Chondrocyte (in vitro differentiated cells): ENCODE measurements at regions not wholly inside any gene's neighbourhood (a gene's known extent, or its start where the extent isn't known, plus 50 kb on each side); places are given as distances from the start of the nearest gene placed in this dataset.

ENCODE experiments used
- DNase-seq: peaks from one replicate; pipeline ENCODE4 v3.0.0; 2021; ENCODE audit warnings: mixed read lengths, low spot score
- H3K27ac Mint-ChIP-seq: one replicate; pipeline ENCODE4 v1.8.0; 2021; ENCODE audit warnings: mild to moderate bottlenecking, moderate library complexity, mixed read lengths; ENCODE audit not compliant: unreplicated experiment
- H3K27me3 Mint-ChIP-seq: 2 replicates; pipeline ENCODE4 v1.8.0; 2021; ENCODE audit warnings: low read depth, mixed read lengths
- H3K36me3 Mint-ChIP-seq: 2 replicates; pipeline ENCODE4 v1.8.0; 2021; ENCODE audit warnings: low read depth, mixed read lengths
- H3K4me1 Mint-ChIP-seq: 2 replicates; pipeline ENCODE4 v1.8.0; 2021; ENCODE audit warnings: low read depth, mild to moderate bottlenecking, mixed read lengths
- H3K4me3 Mint-ChIP-seq: one replicate; pipeline ENCODE4 v1.8.0; 2021; ENCODE audit warnings: mild to moderate bottlenecking, moderate library complexity, mixed read lengths; ENCODE audit not compliant: unreplicated experiment
- H3K9me3 Mint-ChIP-seq: 2 replicates; pipeline ENCODE4 v1.8.0; 2021; ENCODE audit warnings: low read depth, mixed read lengths
- CTCF ChIP-seq: fragments of 200-600 bp; sonication (generic); IDR thresholded peaks from 2 replicates; pipeline ENCODE4 v1.5.0; 2021; ENCODE audit warnings: antibody characterized with exemption, mild to moderate bottlenecking, moderate library complexity

DNA sequence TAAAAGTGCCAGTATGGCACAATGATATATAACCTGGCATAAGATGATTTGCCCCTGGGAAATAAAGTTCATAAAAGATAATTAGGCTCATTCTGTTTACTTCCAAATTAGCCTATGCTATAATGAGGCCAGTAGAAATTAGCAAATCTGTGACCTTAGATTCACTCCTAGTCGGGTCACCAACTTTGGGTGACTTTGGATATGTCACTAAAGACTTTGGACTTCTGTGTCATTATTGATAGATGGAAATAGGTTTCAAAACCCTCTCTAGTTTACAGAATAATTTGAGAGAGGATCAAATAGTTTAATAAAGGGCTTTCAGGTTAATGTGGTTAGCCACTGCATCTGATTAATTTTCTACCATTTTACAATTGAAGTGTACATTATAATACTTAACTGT, 1869.3 kb upstream of the FLRT2 start:
- TF ChIP-seq CTCF: no peak
- Mint-ChIP-seq H3K36me3 (no peaks in the 10 kb centered on the region), H3K27me3 (no peaks in the 10 kb centered on the region), H3K4me1 (no peaks in the 10 kb centered on the region), H3K27ac (no peak overlapping the region), H3K9me3 (no peaks in the 10 kb centered on the region), H3K4me3 (no peak overlapping the region)
- DNase-seq: no peak

DNA sequence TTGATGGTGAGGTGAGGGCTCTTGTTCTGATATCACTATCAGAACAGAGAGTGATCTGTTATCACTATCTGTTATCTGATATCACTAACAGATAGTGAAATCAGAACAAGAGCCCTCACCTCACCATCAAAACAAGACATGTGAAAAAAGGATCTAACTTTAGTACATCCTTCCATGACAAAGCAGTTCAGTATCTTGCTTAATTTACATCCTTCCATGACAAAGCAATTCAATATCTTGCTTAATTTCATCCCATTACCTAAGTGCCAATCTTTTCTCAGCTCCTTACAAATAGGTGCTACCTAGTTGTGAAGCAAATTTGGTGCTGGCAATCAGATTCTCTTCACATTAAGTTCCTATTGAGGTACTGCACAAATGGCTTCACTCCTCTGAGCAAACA, 1865.6 kb upstream of the FLRT2 start:
- DNase-seq: no peak

GRCh38 chr14:83689265-83689664, 1840.7 kb upstream of the FLRT2 start:
- H3K4me3 Mint-ChIP-seq: no peak overlapping the region
- no peak for TF ChIP-seq CTCF
- peaks cover 17% of the 10 kb centered on the region for H3K9me3 Mint-ChIP-seq
- H3K27ac Mint-ChIP-seq: no peak overlapping the region
- DNase-seq: no peak
- no peaks in the 10 kb centered on the region for H3K36me3 Mint-ChIP-seq
- no peaks in the 10 kb centered on the region for H3K27me3 Mint-ChIP-seq
- H3K4me1 Mint-ChIP-seq: no peaks in the 10 kb centered on the region

More for the DNA sequence above, 1865.6 kb upstream of the FLRT2 start:
- peaks cover 9% of the 10 kb centered on the region for H3K9me3 Mint-ChIP-seq
- no peaks in the 10 kb centered on the region for H3K27me3 Mint-ChIP-seq
- H3K27ac Mint-ChIP-seq: no peak overlapping the region
- H3K4me3 Mint-ChIP-seq: no peak overlapping the region
- TF ChIP-seq CTCF: no peak
- no peaks in the 10 kb centered on the region for H3K36me3 Mint-ChIP-seq
- H3K4me1 Mint-ChIP-seq: no peaks in the 10 kb centered on the region

GRCh38 chr14:83697099-83697498, 1832.8 kb upstream of the FLRT2 start:
- no peak overlapping the region for H3K27ac Mint-ChIP-seq

GRCh38 chr14:83702619-83703018, 1827.3 kb upstream of the FLRT2 start:
- DNase-seq: no peak
- H3K27ac Mint-ChIP-seq: no peak overlapping the region
- no peak for TF ChIP-seq CTCF
- no peaks in the 10 kb centered on the region for H3K36me3 Mint-ChIP-seq
- no peaks in the 10 kb centered on the region for H3K27me3 Mint-ChIP-seq
- H3K4me3 Mint-ChIP-seq: no peak overlapping the region
- H3K4me1 Mint-ChIP-seq: peaks cover 12% of the 10 kb centered on the region
- peaks cover 7% of the 10 kb centered on the region for H3K9me3 Mint-ChIP-seq

More at GRCh38 chr14:83697099-83697498, 1832.8 kb upstream of the FLRT2 start:
- no peaks in the 10 kb centered on the region for H3K9me3 Mint-ChIP-seq
- no peak overlapping the region for H3K4me3 Mint-ChIP-seq
- H3K4me1 Mint-ChIP-seq: no peaks in the 10 kb centered on the region
- no peaks in the 10 kb centered on the region for H3K27me3 Mint-ChIP-seq
- no peaks in the 10 kb centered on the region for H3K36me3 Mint-ChIP-seq
- no peak for DNase-seq
- TF ChIP-seq CTCF: no peak
